VCaP (cell line): ENCODE measurements at regions not wholly inside any gene's neighbourhood (a gene's known extent, or its start where the extent isn't known, plus 50 kb on each side); places are given as distances from the start of the nearest gene placed in this dataset.
"Not testable (repeated sequence)": the region's sequence is repeated elsewhere in the genome, so short reads cannot be mapped to it uniquely, and the experiment has no call there.

ENCODE experiments used
- H3K27ac ChIP-seq: fragments of 450-650 bp; 2 replicates; pipeline ENCODE4 v1.5.1; 2017
- TF ChIP-seq, protein P1 (sequence below): fragments of 450-650 bp; conservative IDR thresholded peaks from 2 replicates; pipeline ENCODE4 v1.5.1; 2017; ENCODE audit warnings: mild to moderate bottlenecking, moderate library complexity

DNA sequence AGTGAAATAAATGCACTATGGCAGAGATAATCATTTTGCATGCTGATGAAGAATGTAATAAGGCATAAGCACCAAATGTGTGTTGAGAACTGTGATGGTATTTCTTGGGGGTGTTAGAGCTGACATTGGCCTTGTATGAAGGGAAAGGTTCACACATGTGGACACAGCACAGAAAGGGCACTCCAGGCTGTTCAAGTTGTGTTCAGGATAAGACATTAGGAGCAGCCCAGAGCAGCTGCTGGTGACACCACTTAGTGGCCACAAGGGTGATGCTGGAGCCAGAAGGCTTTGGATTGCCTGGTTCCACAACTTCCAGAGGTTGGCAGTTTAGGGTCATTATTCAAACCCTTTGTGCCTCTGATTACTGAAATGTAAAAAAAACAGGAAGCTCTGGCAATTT, 155.4 kb downstream of the GOLGA6L6 start:
- TF ChIP-seq, protein P1, sequence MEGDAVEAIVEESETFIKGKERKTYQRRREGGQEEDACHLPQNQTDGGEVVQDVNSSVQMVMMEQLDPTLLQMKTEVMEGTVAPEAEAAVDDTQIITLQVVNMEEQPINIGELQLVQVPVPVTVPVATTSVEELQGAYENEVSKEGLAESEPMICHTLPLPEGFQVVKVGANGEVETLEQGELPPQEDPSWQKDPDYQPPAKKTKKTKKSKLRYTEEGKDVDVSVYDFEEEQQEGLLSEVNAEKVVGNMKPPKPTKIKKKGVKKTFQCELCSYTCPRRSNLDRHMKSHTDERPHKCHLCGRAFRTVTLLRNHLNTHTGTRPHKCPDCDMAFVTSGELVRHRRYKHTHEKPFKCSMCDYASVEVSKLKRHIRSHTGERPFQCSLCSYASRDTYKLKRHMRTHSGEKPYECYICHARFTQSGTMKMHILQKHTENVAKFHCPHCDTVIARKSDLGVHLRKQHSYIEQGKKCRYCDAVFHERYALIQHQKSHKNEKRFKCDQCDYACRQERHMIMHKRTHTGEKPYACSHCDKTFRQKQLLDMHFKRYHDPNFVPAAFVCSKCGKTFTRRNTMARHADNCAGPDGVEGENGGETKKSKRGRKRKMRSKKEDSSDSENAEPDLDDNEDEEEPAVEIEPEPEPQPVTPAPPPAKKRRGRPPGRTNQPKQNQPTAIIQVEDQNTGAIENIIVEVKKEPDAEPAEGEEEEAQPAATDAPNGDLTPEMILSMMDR = no peak
- no peak overlapping the region for H3K27ac ChIP-seq

DNA sequence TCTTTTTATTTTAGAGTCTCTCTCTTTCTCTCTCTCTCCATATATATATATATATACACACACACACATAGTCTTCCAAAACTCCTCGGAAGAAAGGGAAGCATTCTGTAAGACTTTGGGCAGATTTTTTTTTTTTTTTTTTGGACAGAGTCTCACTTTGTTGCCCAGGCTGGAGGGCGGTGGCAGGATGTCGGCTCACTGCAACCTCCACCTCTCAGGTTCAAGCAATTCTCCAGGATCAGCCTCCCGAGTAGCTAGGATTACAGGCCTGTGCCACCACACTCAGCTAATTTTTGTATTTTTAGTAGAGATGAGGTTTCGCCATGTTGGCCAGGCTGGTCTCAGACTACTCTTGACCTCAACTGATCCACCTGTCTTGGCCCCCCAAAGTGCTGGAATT, 161.4 kb downstream of the GOLGA6L6 start:
- not testable (repeated sequence) for H3K27ac ChIP-seq

DNA sequence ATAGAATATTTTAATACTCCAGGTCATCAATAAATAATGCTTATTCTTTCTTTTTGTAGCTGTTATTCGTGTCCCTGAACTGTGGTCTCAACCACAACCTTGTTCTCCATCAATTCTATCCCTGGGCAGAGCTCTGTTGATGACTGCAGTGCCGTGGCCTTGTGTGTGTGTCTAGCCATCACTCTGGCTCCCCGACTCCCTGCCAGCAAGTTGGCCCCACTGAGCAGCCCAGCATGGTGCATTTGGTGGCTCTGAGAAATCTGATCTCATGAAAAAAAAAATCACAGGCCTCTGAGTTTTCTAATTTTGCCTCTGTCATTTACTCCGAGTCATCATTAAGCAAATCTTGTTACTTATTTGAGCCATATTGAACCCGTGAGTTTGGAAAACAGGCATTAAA, 164.7 kb downstream of the GOLGA6L6 start:
- H3K27ac ChIP-seq = no peak overlapping the region
- TF ChIP-seq, protein P1 = no peak

DNA sequence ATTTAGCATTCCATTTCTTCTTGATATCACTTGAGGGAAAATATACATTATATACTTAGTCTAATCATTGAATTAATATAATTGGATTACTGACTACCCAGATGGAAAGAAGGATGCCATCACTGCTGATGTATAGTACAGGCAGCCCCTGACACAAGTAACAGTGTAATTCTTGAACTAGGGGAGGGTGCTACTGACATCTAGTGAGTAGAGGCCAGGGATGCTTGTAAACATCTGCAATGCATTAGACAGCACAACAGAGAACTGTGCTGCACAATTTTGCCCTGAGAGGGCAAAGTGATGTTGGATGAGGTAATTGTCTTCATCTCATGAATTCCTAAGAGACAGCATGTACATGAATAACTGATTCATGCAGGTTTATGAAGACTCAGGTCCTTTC, 169.2 kb downstream of the GOLGA6L6 start:
- H3K27ac ChIP-seq = not testable (repeated sequence)

DNA sequence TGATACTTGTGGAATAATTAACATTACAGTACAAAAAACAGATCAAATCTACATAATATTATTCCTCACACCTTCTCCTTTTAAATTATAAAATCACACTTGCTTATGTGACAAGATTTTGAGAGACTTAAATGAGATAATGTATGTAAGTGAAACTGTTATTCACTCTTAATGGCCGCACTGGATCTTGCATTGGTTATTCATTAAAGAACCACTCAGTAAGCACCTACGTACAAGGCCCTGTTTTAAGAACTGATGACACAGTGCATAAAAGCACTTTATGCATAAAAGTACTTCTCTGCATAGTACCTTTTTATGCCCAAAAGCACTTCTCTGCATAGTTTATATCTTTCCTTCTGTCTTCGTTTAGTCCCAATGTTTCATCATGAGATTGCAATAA, 172.1 kb downstream of the GOLGA6L6 start:
- TF ChIP-seq, protein P1 = no peak
- no peak overlapping the region for H3K27ac ChIP-seq

DNA sequence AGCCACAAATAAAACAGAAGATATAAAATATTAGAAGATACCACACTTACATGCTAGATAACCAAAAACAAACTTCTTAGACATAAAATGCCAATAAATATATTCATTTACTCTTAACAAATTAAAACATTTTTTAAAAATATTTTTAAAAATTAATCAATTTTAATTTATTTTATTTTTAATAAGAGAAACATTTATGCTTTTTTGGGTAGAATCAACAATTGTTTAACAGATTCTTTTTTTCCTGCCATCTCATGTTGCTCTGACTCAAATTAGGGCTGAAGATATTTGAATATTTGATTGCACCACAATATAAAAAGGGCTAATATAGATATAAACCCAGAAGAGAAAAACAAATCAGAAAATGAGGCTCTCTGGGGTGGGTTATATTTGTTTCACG, 172.6 kb downstream of the GOLGA6L6 start:
- no peak overlapping the region for H3K27ac ChIP-seq
- TF ChIP-seq, protein P1 = no peak

DNA sequence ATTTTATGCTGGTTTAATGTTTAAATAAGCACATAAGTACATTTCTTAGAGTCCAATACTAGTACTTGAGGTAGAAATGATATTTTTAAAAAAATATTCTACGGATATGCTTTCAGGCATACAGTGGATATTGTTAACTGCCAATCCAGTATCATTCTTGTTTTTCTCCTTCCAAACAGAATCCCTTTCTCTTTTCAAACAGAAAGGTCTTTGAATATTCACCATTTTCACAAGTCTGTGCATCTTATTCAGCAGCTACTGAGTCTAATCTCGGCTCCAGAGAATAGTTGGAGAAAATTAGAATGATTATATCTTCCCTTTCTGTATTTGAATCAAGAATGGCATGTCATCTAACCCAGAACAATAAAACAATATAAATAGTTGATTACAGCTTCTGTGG, 174.5 kb downstream of the GOLGA6L6 start:
- TF ChIP-seq, protein P1 = no peak

DNA sequence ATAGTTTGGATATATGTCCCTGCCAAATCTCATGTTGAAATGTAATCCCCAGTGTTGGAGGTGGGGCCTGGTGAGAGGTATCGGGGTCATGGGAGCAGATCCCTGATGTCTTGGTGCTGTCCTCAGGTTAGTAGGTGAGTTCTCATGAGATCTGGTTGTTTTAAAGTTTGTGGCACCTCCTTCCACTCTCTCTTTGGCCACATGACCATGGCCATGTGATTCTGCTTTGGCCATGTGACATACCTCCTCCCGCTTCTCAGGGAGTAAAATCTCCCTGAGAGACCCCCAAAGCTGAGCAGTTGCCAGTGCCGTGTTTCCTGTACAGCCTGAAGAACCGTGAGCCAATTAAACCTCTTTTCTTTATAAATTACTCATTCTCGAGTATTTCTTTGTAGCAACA, 178.0 kb downstream of the GOLGA6L6 start:
- H3K27ac ChIP-seq = not testable (repeated sequence)

More for the DNA sequence above, 174.5 kb downstream of the GOLGA6L6 start:
- no peak overlapping the region for H3K27ac ChIP-seq

DNA sequence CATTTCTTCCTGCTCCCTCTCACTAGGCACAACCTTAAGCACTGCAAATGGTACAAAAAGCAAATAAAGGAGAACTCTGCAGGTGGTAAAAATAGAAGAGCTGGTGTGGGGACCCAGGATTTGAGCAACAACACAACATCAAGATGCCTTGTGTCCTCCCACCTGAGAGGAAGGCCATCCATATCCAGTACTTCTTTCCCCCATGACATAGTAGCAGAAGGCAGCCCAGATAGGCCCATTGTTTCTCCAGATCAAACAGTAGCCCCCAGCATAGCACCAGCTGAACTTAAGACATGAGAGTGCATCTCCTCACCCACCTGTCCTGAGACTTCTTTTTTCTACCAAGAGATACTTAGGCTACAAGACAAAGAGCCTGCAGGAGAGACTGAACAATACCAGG, 180.5 kb downstream of the GOLGA6L6 start:
- no peak overlapping the region for H3K27ac ChIP-seq
- TF ChIP-seq, protein P1 = no peak
